Upper lobe of left lung (tissue), 6 donors: ENCODE measurements at regions not wholly inside any gene's neighbourhood (a gene's known extent, or its start where the extent isn't known, plus 50 kb on each side); places are given as distances from the start of the nearest gene placed in this dataset.
"Not testable (repeated sequence)": the region's sequence is repeated elsewhere in the genome, so short reads cannot be mapped to it uniquely, and the experiment has no call there.

Experiments used
- ATAC-seq, 2 donors: fragments of 200-7000 bp; cut with Tn5 transposase; one replicate each; pipeline ENCODE4 v1.9.1; 2022; ENCODE audit warnings: mild to moderate bottlenecking in 2 of 2, moderate library complexity in 2 of 2; ENCODE audit not compliant: low FRiP score in 2 of 2
- DNase-seq, 2 donors: peaks; one replicate each; pipeline ENCODE4 v3.0.0-alpha.2; 2019 to 2020
- H3K27ac ChIP-seq, 4 donors: fragments of 200-600 bp; sonication (generic); one replicate each; pipeline ENCODE4 v1.5.1; 2016 to 2019
- H3K27me3 ChIP-seq, 4 donors: fragments of 200-600 bp; sonication (generic); one replicate each; pipeline ENCODE4 v1.5.1; 2017 to 2019
- H3K36me3 ChIP-seq, 4 donors: fragments of 200-600 bp; sonication (generic); one replicate each; pipeline ENCODE4 v1.5.1; 2016 to 2019
- H3K4me1 ChIP-seq, 4 donors: fragments of 200-600 bp; sonication (generic); one replicate each; pipeline ENCODE4 v1.5.1; 2018 to 2019
- H3K4me3 ChIP-seq, 4 donors: fragments of 200-600 bp; sonication (generic); one replicate each; pipeline ENCODE4 v1.5.1; 2017 to 2019; ENCODE audit warnings: mild to moderate bottlenecking in 2 of 4, moderate library complexity in 1 of 4
- H3K9me3 ChIP-seq, 4 donors: fragments of 200-600 bp; sonication (generic); one replicate each; pipeline ENCODE4 v1.5.1; 2018 to 2019
- EP300 ChIP-seq, 4 donors: sonication (generic); formaldehyde crosslinking; IDR thresholded peaks; one replicate each; pipeline ENCODE4 v1.5.1; 2017; ENCODE audit warnings: antibody characterized with exemption in 4 of 4, control low read depth in 2 of 4
- POLR2A ChIP-seq, 4 donors: fragments of 450-650 bp; IDR thresholded peaks; one replicate each; pipeline ENCODE4 v1.5.1; 2016 to 2017; ENCODE audit warnings: antibody characterized with exemption in 4 of 4, mild to moderate bottlenecking in 2 of 4
- POLR2AphosphoS5 ChIP-seq, 2 donors: sonication (generic); formaldehyde crosslinking; IDR thresholded peaks; one replicate each; pipeline ENCODE4 v1.5.1; 2017; ENCODE audit warnings: antibody characterized with exemption in 2 of 2
- WGBS, 2 donors: methylation state at CpG; one replicate each; pipeline ENCODE4 v1.1.5; 2017 to 2018; 5-methylcytosine and 5-hydroxymethylcytosine counted together
- TF ChIP-seq, protein P1 (sequence below), 6 experiments: fragments of 450-650 bp in 4 of 6; fragments of 200-600 bp in 2 of 6; sonication (generic) in 2 of 6; IDR thresholded peaks; one replicate each; pipeline ENCODE4 v1.5.1; 2016 to 2019; ENCODE audit warnings: antibody characterized with exemption in 6 of 6
- donor health status: DM: no; HTN: no; CAD: no; lungs with moderate emphysema.
- donor health status: DM: no; HTN: yes; CAD: no; lungs with severe emphysema.

DNA sequence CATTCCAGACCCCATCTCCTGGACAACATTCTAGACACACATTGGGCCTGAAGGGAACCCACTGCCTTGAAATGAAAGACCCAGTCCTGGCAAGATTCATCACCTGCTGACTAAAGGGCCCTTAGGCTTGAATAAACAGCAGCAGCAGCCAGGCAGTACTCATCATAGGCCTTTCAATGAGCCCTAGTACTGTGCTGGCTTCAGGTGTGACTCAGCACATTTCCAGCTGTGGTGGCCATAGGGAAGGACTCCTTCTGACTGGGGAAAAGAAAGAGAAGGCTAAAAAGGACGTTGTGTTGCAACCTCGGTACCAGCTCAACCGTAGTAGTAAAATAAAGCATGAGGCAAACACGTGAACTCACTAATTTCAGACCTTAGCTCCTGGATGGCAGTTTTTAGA lies 344.0 kb downstream of the ACTRT1 start:
- DNase-seq: peak in 1 of 2 donors; percentile 63
- Histone ChIP-seq H3K9me3 (no peaks in the 10 kb centered on the region), H3K36me3 (no peaks in the 10 kb centered on the region), H3K4me3 (no peak overlapping the region), H3K27me3 (no peaks in the 10 kb centered on the region), H3K4me1 (no peaks in the 10 kb centered on the region), H3K27ac (no peak overlapping the region)
- no peak for ATAC-seq
- WGBS, 2 donors: 47 to 83% methylated on average over 4 of the region's 4 CpGs
- no peak for TF ChIP-seq EP300 (IDR thresholded peaks at IDR 0.05)
- TF ChIP-seq POLR2A (IDR thresholded peaks at IDR 0.05): no peak
- TF ChIP-seq, protein P1, sequence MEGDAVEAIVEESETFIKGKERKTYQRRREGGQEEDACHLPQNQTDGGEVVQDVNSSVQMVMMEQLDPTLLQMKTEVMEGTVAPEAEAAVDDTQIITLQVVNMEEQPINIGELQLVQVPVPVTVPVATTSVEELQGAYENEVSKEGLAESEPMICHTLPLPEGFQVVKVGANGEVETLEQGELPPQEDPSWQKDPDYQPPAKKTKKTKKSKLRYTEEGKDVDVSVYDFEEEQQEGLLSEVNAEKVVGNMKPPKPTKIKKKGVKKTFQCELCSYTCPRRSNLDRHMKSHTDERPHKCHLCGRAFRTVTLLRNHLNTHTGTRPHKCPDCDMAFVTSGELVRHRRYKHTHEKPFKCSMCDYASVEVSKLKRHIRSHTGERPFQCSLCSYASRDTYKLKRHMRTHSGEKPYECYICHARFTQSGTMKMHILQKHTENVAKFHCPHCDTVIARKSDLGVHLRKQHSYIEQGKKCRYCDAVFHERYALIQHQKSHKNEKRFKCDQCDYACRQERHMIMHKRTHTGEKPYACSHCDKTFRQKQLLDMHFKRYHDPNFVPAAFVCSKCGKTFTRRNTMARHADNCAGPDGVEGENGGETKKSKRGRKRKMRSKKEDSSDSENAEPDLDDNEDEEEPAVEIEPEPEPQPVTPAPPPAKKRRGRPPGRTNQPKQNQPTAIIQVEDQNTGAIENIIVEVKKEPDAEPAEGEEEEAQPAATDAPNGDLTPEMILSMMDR (IDR thresholded peaks at IDR 0.05): no peak
- TF ChIP-seq POLR2AphosphoS5 (IDR thresholded peaks at IDR 0.05): no peak

DNA sequence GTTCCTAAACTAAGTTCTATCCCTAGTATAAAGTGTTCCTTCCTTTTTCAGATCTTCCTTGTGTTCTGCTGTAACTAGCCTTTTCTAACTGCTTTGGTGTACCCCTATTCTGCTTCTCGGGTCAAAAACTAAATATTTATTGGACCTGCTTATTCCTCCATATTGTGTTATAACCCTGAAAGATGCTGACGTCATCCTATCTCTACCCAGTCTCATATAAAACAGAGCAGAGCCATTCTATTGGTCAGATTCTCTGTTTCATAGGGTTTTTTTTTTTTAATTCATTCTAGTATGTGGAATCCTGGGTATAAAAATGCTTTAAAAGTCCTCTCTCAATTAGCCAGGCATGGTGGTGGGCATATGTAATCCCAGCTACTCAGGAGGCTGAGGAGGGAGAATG lies 349.7 kb downstream of the ACTRT1 start:
- TF ChIP-seq POLR2AphosphoS5 (IDR thresholded peaks at IDR 0.05) (no peak), EP300 (IDR thresholded peaks at IDR 0.05) (no peak), POLR2A (IDR thresholded peaks at IDR 0.05) (no peak)
- TF ChIP-seq, protein P1 (IDR thresholded peaks at IDR 0.05): no peak
- Histone ChIP-seq H3K4me3 (no peak overlapping the region), H3K36me3 (no peaks in the 10 kb centered on the region), H3K27me3 (no peaks in the 10 kb centered on the region), H3K9me3 (no peaks in the 10 kb centered on the region), H3K27ac (no peak overlapping the region), H3K4me1 (no peaks in the 10 kb centered on the region)
- ATAC-seq (no peak), DNase-seq (no peak)
- WGBS, 2 donors: 46 to 83% methylated on average over 2 of the region's 2 CpGs

DNA sequence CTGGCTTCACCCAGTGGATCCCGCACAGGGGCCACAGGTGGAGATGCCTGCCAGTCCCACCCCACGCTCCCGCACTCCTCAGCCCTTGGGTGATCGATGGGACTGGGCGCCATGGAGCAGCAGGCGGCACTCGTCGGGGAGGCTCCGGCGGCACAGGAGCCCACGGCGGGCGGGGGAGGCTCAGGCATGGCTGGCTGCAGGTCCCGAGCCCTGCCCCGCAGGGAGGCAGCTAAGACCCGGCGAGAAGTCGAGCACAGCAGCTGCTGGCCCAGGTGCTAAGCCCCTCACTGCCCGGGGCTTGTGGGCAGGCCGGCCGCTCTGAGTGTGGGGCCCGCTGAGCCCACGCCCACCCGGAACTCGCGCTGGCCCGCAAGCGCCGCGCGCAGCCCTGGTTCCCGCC lies 389.3 kb downstream of the ACTRT1 start:
- peak in 1 of 2 donors; percentile 44 for DNase-seq
- 96% methylated on average over 24 of the region's 32 CpGs; no CpG with 5 or more reads in 1 of the 2 donors for WGBS, 2 donors

DNA sequence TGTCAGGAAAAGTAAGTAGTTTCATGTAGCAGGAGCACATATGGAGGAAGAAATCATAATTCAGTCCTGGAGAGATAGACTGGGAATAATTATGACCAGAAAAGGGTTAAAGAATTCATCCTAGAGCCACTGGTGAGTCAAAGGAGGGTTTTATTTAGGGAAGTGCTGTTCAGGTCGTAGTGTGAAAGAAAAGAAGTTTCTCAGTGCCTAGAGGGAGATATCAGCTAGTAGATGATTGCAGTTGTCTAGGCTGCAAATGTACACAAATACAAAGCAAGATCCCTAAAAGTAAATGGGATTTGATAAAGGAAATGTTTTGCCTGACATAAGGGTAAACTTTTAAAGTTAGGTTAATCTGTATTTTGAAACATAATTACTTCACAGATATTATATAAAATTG lies 403.2 kb downstream of the ACTRT1 start:
- no peak overlapping the region for H3K27ac ChIP-seq
- ATAC-seq: no peak

More for the DNA sequence above, 389.3 kb downstream of the ACTRT1 start:
- not testable (repeated sequence) for H3K4me3 ChIP-seq, H3K9me3 ChIP-seq, ATAC-seq, H3K27ac ChIP-seq, H3K27me3 ChIP-seq, H3K4me1 ChIP-seq, H3K36me3 ChIP-seq

DNA sequence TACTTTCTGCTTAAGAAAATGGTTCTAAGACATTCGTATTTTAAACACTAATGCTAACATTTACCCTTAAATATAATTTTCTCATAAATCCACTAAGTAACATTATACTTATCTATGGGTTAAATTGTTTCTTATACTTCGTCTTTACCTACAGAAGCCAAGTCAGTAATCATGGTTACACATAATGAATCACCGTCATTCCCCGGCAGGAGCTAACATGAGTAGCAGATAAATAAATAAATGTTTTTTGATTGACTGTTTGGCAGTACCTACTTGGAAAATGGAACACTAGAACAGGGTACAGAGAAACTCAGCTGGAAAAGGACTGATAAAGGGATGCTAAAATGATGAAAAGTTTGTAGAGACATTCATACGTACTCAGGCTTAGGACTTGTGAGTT lies 430.4 kb downstream of the ACTRT1 start:
- no peak for TF ChIP-seq POLR2A (IDR thresholded peaks at IDR 0.05)
- no peak for TF ChIP-seq EP300 (IDR thresholded peaks at IDR 0.05)
- TF ChIP-seq POLR2AphosphoS5 (IDR thresholded peaks at IDR 0.05): no peak
- TF ChIP-seq, protein P1 (IDR thresholded peaks at IDR 0.05): no peak
- H3K4me1 ChIP-seq: no peaks in the 10 kb centered on the region
- WGBS, 2 donors: 60 to 72% methylated on average over 5 of the region's 5 CpGs
- no peaks in the 10 kb centered on the region for H3K36me3 ChIP-seq
- DNase-seq (no peak), ATAC-seq (no peak)
- no peaks in the 10 kb centered on the region for H3K27me3 ChIP-seq
- no peak overlapping the region for H3K4me3 ChIP-seq
- H3K27ac ChIP-seq: no peak overlapping the region
- no peaks in the 10 kb centered on the region for H3K9me3 ChIP-seq

More for the DNA sequence above, 403.2 kb downstream of the ACTRT1 start:
- TF ChIP-seq POLR2AphosphoS5 (IDR thresholded peaks at IDR 0.05): no peak
- no peak for TF ChIP-seq POLR2A (IDR thresholded peaks at IDR 0.05)
- TF ChIP-seq, protein P1 (IDR thresholded peaks at IDR 0.05): no peak
- TF ChIP-seq EP300 (IDR thresholded peaks at IDR 0.05): no peak
- no peaks in the 10 kb centered on the region for H3K27me3 ChIP-seq
- no peaks in the 10 kb centered on the region for H3K4me1 ChIP-seq
- H3K36me3 ChIP-seq: no peaks in the 10 kb centered on the region
- no peaks in the 10 kb centered on the region for H3K9me3 ChIP-seq
- WGBS, 2 donors: 6 to 11% methylated on average over 1 of the region's 1 CpG
- no peak overlapping the region for H3K4me3 ChIP-seq
- DNase-seq: no peak
